HG02588 (cell line): ENCODE measurements at regions not wholly inside any gene's neighbourhood (a gene's known extent, or its start where the extent isn't known, plus 50 kb on each side); places are given as distances from the start of the nearest gene placed in this dataset.
"Not testable (repeated sequence)": the region's sequence is repeated elsewhere in the genome, so short reads cannot be mapped to it uniquely, and the experiment has no call there.

ENCODE experiments used
- ATAC-seq: cut with Tn5 transposase; IDR thresholded peaks from one replicate; pipeline ENCODE4 v1.9.1; 2021; ENCODE audit warnings: mild to moderate bottlenecking, moderate library complexity; ENCODE audit not compliant: unreplicated experiment

DNA sequence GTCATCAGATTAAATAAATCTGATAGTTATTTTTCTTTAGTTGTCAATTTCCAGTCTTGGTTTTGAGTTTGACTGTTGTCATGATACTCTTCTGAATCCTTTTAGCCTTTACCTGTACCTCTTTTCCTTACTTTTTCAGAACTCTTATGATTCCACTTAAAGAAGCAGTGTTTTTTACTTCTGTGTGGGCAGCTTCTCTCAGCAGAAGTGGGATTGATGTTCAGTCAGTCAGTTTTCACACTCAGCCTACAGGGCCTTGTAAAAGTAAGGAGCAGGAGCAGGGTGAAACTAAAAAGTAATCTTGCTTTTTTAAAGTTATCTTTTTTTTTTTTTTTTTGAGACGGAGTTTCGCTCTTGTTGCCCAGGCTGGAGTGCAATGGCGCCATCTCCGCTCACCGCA is 75.1 kb downstream of the HAUS1 start:
- ATAC-seq = no peak

DNA sequence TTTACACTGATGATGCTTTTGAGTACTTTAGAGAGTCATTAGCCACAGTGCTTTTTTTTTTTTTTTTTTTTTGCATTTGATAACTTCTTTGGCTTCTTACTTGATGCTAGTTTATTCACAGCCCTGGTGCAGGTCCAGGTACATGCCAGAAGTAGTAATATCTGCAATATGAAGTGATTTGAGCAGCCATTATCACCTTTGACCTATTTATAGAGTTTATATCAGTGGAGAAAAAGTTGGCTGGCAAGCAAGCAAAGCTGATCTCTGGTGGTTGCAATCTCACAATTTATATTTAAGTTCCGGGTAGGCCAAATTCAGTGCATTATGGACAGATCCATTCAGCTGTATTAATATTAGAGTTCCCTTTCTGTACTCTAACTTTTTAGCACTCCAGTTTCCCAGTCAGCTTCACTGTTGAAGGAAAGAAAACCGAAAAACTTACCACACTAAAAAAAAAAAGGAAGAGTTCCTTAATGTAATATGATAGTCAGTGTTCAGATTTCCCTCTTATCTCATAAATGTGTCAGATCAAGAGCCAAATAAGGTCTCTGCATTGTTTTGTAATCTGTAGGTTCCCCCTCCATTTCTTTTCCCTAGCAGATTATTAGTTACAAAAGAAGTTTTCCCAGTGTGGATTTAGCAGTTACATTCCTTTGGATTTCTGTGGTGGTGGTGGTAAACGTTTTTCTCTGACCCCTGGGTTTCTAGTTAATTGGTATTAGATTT is 78.6 kb downstream of the HAUS1 start:
- ATAC-seq = no peak

DNA sequence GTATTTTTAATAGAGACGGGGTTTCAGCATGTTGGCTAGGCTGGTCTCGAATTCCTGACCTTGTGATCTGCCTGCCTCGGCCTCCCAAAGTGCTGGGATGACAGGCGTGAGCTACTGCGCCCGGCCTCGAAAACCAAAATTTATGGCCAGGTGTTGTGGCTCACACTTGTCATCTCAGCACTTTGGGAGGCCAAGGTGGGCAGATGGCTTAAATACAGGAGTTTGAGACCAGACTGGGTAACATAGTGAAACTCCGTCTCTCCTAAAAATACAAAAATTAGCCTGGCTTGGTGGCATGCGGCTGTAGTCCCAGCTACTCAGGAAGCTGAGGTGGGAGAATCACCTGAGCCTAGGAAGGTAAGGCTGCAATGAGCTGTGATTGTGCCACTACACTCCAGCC is 80.1 kb downstream of the HAUS1 start:
- not testable (repeated sequence) for ATAC-seq

DNA sequence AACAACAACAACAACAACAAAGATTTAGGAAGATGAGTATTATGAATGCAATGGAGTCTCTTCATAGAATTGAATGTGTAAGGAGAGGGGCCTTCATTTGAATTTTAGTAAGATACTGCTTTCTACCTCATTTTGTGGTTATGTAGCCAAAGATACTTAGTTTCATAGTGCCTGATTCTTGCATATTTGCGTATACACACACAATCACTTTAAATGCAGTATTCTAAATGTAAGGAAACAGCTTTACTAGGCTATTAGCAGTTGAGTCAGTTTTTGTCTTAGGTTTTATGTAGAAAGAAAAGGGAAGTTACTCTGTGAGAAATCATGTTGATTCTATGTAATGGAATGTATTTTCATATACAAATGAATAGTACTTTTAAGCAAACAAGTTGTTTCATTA is 80.5 kb downstream of the HAUS1 start:
- no peak for ATAC-seq

DNA sequence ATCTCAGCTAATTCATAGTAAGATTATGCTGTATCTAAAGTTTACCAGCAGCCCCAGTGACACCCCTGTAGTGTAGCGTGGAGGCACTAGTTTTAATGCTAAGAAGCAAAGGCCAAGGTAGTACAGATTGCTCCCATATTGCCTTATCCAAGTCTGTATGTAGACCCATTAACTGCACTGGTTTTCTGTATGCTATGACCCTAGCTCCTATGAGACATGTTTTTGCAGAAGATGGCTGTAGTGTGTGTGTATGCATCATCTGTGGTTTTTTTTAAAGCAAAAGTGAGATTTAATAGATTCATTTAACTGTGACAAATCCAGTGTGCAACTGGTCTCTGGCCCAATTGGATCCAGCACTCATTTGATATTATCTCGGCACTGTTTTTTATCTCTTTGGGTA is 86.5 kb downstream of the HAUS1 start:
- ATAC-seq = no peak

DNA sequence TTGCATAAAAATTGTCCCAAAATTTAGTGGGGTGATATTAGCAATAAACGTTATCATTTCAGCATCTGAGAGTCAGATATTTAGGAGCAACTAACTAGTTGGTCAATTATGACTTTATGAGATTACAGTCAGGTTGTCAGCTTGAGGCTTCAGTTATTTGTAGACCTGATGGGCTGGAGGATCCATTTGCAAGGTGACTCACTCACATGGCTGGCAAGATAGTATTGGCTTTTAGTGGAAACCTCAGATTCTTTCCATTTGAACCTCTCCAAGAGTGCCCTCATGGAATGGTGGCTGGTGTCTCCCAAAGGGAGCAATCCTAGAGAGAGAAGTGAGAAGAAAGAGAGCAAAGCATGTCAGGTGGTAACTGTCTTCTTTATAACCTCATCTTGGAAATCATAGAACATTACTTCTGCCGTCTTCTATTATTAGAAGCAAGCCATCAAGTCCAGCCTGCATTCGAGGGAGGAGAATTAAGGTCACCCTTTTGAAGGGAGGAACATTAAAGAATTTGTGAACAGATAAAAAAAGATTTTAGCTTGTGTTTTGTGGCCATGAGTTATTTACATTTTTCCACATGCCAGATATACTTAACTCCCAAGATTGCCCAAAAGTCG is 92.5 kb downstream of the HAUS1 start:
- ATAC-seq = no peak

DNA sequence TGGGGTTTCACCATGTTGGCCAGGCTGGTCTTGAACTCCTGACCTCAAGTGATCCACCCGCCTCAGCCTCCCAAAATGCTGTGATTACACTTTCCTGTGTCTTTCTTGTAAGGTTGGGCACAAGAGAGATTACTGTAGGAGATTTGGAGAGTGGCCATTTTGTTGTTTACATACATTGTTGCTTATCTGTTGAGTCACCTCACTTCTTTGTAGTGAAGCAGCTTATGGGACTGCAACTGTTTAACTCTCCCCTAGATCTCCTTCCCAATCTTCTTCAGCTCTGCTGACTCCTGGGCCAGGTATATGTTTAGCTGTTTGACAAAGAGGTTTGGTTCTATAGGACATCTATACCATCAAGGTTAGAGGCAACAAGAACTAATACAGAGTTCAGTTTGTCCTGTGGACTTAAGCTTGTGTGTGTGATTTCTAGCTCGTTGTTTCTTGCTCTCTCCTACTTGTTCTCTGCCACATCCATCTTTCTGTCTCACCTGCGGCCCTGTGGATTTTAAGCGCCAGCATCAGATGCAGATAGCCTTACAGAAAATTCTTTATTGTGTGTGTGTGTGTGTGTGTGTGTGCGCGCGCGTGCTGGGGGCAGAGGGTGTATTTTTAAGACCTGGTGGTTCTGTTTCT is 95.4 kb downstream of the HAUS1 start:
- ATAC-seq = no peak

DNA sequence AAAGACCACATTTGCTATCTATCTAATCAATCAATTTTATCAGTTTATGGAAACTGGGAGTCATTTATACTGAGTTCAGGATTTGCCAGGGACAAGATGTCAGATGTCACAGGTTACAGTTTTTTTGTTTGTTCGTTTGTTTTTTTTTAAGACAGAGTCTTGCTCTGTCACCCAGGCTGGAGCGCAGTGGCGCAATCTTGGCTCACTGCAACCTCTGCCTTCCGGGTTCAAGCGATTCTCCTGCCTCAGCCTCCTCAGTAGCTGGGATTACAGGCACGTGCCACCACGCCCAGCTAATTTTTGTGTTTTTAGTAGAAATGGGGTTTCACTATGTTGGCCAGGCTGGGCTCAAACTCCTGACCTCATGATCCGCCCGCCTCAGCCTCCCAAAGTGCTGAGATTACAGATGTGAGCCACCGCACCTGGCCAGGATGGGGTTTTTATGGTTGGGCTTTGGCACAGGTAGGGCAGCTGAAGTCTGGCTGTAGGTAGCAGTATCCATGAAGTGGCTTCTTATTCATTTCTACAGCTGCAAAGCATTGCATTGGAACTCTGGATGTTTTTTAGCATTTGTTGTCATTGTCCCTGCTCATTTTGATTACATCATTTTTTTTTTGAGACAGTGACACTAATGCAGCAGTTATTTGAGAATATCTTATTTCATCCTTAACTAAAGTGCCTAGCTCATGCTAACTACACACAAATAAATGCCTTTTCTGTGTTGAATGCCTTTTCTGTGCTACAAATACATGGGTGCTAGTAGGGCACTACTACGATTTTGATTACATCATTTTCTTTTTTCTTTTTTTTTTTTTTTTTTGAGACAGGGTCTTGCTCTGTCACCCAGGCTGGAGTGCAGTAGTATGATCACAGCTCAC is 96.2 kb downstream of the HAUS1 start:
- not testable (repeated sequence) for ATAC-seq

DNA sequence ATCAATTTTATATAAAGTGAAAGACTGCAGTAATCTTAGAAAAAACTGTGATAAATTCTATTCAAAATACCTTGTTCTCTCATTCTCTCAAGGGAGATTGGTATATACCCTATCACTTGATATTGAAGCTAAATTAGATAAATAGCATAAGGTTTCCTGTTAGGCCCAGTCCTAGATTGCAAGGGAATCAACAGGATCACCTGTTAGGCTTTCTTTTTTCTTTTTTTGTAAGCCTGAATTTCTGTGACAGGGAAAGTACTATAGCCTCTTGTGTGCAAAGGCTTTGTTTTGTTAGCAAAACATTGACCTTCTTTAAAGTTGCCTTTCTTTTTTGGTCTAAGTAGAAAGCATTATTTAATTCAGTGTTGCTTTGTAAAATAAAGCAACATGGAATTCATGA is 100.0 kb downstream of the HAUS1 start:
- ATAC-seq = no peak

DNA sequence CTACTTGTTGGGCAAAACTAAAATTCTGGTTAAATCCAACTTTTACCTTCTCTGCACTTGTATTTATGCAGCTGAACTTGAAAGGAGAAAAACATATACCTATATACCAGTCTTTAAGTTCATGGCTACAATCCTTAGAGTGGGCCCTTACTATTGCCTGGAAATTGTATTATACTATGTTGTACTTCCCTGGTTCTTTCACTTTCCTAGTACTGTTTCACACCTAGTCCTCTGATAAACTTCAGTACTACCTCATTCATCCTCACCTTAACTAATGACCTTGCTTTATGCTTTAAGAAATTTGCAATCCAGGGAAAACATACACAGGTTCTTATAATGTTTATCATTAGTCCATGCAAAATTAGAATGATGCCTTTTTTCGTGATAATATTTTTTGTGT is 103.8 kb downstream of the HAUS1 start:
- ATAC-seq = no peak

DNA sequence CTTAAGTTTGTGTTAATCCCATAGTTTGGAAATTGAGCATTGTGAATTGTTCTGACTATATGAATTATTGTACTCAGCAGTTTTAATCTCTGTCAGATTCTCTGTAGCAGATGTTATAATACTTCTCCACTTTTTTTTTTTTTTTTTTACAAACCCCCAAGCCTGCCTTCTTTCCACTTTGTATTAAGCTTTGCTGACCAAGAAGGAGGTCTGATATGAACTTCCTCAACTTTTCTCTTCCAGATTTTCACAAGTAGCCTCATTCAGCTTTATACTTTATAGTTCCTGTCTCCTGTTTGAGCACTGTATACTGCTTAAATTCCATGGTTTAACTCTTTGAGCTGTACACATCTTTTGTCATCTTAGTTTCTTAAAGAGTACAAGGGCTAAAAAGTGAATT is 105.0 kb downstream of the HAUS1 start:
- no peak for ATAC-seq

DNA sequence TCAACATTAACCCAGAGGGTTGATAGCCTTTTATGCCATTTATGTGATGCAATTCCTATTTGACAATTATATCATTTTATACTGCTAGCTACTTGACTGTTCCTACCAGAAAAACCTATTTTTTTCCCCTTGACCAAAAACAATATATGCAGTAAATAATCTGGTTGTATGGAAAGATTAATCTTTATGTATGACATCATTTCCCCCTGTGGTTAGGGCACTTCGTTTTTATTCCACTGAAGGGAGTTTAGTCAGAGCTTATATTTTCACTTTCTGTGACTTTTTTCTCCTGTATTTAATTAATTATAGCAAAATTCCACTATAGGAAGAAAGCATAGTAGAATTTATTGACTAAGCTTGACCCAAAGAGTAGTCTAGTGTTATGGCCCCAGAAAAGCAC is 107.6 kb downstream of the HAUS1 start:
- ATAC-seq = no peak

DNA sequence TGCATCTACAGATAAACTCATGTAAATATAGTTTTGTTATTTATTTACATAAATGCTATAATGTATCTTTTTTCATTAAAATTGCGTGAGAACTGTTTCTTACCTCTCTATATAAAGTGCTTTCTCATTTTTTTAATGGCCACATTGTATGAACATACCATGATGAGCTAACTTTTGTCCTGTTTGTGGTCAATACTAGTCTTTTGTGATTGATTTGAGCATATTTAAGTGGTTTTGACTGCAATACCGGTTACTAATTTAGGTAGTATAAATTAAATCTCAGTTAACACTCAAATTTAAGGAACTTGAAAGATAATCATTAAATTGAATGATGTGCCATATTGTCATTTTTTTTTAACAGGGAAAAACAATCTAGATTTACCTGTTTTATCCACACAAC is 108.2 kb downstream of the HAUS1 start:
- no peak for ATAC-seq

DNA sequence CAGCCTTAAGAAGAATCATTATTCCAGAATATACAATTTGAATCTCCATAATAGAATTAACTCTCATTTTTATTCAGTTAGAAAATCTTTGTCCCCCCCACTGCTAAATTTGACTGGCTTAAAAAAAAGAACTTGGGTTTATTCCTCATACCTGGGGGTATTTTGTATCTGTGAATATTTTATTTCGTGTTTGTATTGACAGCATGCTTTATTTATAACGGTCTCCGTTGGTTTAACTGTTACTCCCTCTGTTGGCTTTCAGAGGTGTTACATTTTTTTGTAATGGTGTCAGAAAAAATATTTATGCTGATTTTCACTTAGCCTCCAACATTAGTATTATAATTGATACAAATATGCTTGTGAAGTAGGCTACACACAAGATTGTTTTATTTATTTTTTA is 109.1 kb downstream of the HAUS1 start:
- ATAC-seq = no peak

DNA sequence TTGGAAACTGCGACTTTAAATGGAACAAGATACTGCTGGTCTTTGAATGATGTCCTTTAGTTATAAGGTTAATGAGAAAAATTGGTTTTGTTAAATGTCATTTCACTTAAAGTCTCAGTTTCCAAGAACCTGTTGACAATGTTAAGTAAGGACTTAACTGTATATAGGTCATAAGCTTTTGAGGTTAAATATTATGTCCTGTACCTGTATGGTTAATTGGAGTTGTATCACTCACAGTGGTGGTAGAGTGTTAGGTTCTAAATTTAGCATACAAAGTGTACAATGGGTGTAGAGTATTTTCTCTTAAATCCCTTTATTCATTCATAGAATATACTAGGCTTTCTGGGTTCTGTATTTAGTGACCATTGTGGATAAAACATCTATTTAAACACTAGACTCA is 110.2 kb downstream of the HAUS1 start:
- ATAC-seq = no peak

DNA sequence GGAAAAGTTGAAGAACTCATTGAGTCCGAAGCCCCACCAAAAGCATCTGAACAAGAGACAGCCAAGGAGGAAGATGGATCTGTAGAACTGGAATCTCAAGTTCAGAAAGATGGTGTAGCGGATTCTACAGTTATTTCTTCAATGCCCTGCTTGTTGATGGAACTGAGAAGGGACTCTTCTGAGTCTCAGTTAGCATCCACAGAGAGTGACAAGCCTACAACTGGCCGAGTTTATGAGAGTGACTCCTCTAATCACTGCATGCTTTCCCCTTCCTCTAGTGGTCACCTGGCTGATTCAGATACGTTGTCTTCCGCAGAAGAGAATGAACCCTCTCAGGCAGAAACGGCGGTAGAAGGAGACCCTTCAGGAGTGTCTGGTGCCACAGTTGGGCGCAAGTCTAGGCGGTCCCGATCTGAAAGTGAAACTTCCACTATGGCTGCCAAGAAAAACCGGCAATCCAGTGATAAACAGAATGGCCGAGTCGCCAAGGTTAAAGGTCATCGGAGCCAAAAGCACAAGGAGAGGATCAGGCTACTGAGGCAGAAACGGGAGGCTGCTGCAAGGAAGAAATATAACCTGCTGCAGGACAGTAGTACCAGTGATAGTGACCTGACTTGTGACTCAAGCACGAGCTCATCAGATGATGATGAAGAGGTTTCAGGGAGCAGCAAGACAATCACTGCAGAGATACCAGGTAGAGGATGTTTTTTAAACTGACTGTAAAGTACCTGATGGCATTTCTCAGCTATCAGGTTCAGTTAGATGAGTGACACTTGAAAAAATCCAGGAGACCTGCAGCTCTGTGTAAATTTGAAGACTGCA is 111.9 kb downstream of the HAUS1 start:
- ATAC-seq = no peak

DNA sequence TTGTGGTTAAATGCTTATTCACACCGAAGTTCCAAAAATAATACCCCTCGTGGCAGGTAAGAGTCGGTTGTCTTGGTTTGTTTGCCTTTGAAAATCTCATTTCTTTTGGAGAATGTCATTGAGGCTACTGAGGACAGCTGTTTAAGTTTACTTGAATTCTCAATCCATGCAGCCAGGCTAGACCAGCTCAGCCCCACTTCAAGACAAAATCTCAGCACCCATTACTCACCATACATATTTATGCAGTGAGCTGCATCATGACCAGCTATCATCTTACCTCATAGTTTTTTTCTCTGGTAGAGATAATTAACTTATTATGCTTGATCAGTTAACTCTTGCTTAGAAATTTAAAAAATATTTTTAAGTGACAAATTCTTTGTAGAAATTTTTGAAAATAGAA is 115.9 kb downstream of the HAUS1 start:
- ATAC-seq = no peak

DNA sequence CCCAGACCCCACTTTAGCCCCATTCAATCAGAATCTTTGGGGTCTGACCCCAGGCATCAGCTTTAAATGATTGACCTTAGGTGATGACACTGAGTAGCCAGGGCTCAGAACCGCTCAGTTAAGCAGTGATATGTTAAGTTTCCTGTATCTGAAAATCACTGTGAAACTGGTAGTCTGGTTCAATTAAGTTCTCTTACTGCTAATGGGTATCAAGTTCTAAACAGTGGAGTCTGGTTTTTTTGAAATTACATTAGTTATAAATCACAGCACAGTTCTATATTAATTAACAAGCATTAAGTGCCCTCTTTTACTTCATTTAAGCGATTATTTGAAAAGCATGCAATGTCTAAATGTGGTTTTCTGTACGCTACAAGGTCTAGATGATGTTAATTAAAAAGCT is 117.9 kb downstream of the HAUS1 start:
- no peak for ATAC-seq

DNA sequence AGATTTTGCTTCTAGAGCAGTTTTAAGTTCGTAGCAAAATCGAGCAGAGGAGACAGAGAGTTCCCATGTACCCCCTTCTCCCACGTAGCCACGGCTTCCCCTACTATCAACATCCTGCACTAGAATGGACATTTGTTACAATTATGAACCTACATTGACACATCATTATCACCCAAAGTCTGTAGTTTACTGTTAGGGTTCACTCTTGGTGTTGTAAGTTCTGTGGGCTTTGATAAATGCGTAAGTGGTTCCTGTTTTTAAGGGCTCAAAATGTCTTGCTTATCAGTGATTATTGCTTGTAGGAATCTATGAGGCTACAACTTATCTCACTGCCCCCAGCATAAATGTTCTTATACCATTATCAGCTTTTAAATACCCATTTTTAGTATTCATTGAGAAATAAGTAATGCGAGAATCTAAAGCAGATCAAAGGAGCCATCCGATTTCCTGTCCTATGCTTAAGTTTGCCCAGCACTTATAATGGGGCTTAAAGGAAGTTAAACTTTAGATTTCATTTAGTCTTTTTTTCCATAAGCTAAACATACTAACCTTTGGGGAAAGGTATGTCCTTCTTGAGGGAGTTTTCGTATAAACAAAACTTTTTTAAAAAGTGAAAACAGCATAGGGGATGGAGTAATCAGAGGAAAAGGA is 118.7 kb downstream of the HAUS1 start:
- ATAC-seq = no peak

DNA sequence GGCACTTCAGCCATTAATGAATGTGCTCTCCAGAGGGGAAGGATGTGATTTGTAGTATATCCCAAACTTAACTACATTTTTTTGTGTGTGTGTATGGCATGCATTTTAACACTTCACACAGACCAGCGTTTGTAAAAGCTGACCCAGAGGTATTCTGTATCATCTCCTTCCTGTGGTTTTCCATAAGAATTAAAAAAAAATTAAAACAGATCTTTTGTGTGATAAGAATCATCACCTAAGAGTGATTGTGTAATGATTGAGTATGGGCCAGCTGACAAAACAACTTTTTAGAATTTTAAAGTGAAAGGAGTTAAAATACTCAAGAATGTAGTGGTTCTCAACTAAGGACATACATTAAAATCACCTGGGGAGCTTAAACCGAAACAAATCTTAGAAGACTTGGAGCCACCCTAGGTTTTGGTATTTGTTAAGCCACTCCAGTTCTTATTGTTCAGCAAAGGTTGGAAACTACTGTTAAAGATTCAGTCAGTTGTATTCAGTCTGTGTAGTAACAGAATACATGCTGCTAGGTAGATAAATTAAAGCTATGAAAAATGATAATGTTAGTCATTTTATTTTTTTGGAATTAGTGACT is 120.1 kb downstream of the HAUS1 start:
- no peak for ATAC-seq
